H9 (cell line): ENCODE measurements at regions not wholly inside any gene's neighbourhood (a gene's known extent, or its start where the extent isn't known, plus 50 kb on each side); places are given as distances from the start of the nearest gene placed in this dataset.

Experiments used
- DNase-seq: peaks from one replicate; pipeline ENCODE4 v3.0.0-alpha.2; 2017
- H2AFZ ChIP-seq: one replicate; pipeline ENCODE4 v1.6.1; 2013; ENCODE audit warnings: mild to moderate bottlenecking, low read length, control low read depth, moderate library complexity
- H2AK5ac ChIP-seq: 2 replicates; pipeline ENCODE4 v1.6.1; 2013; ENCODE audit warnings: low read length, control low read depth, mixed read lengths; ENCODE audit not compliant: insufficient read length
- H2BK120ac ChIP-seq: one replicate; pipeline ENCODE4 v1.6.1; 2013; ENCODE audit warnings: low read depth, mild to moderate bottlenecking, low read length, control low read depth, inconsistent platforms; ENCODE audit not compliant: poor library complexity, severe bottlenecking
- H2BK12ac ChIP-seq: 2 replicates; pipeline ENCODE4 v1.6.1; 2013; ENCODE audit warnings: low read length, control low read depth, mixed read lengths, low read depth; ENCODE audit not compliant: insufficient read length
- H2BK15ac ChIP-seq: 2 replicates; pipeline ENCODE4 v1.6.1; 2013; ENCODE audit warnings: low read depth, low read length, control low read depth
- H2BK20ac ChIP-seq: one replicate; pipeline ENCODE4 v1.6.1; 2013; ENCODE audit warnings: low read depth, mild to moderate bottlenecking, low read length, control low read depth, inconsistent platforms; ENCODE audit not compliant: poor library complexity, severe bottlenecking
- H2BK5ac ChIP-seq: 2 replicates; pipeline ENCODE4 v1.6.1; 2013; ENCODE audit warnings: low read length, control low read depth, mixed read lengths; ENCODE audit not compliant: insufficient read length
- H3K14ac ChIP-seq: 2 replicates; pipeline ENCODE4 v1.6.1; 2013; ENCODE audit warnings: low read length, control low read depth; ENCODE audit not compliant: insufficient read depth
- H3K18ac ChIP-seq: 2 replicates; pipeline ENCODE4 v1.6.1; 2013; ENCODE audit warnings: low read depth, mild to moderate bottlenecking, mixed read lengths, low read length, control low read depth; ENCODE audit not compliant: insufficient read length
- H3K23ac ChIP-seq: 2 replicates; pipeline ENCODE4 v1.6.1; 2013; ENCODE audit warnings: low read length, control low read depth, mixed read lengths, low read depth; ENCODE audit not compliant: insufficient read length
- H3K23me2 ChIP-seq: 2 replicates; pipeline ENCODE4 v1.6.1; 2013; ENCODE audit warnings: low read depth, mild to moderate bottlenecking, mixed read lengths, low read length, control low read depth; ENCODE audit not compliant: insufficient read length, poor library complexity, severe bottlenecking
- H3K27ac ChIP-seq: 2 replicates; pipeline ENCODE4 v1.5.1; 2013; ENCODE audit warnings: low read length, control low read depth, mixed read lengths, low read depth; ENCODE audit not compliant: insufficient read length
- H3K27me3 ChIP-seq: 2 replicates; pipeline ENCODE4 v1.6.1; 2013; ENCODE audit warnings: low read length, control low read depth, inconsistent platforms; ENCODE audit not compliant: insufficient read depth
- H3K4ac ChIP-seq: 2 replicates; pipeline ENCODE4 v1.6.1; 2013; ENCODE audit warnings: low read depth, mild to moderate bottlenecking, control low read depth, inconsistent platforms, low read length, moderate library complexity
- H3K4me1 ChIP-seq: 2 replicates; pipeline ENCODE4 v1.6.1; 2013; ENCODE audit warnings: low read length, control low read depth, inconsistent platforms; ENCODE audit not compliant: insufficient read depth
- H3K4me2 ChIP-seq: 2 replicates; pipeline ENCODE4 v1.6.1; 2013; ENCODE audit warnings: low read length, control low read depth, mixed read lengths; ENCODE audit not compliant: insufficient read length, insufficient read depth
- H3K56ac ChIP-seq: 2 replicates; pipeline ENCODE4 v1.6.1; 2013; ENCODE audit warnings: low read depth, mild to moderate bottlenecking, mixed read lengths, low read length, control low read depth; ENCODE audit not compliant: insufficient read length
- H3K79me1 ChIP-seq: 2 replicates; pipeline ENCODE4 v1.6.1; 2013; ENCODE audit warnings: low read depth, mild to moderate bottlenecking, moderate library complexity, low read length, control low read depth, inconsistent platforms; ENCODE audit not compliant: insufficient read depth, poor library complexity, severe bottlenecking
- H3K79me2 ChIP-seq: 2 replicates; pipeline ENCODE4 v1.6.1; 2013; ENCODE audit warnings: low read length, control low read depth, inconsistent platforms; ENCODE audit not compliant: insufficient read depth
- H3K9ac ChIP-seq: 2 replicates; pipeline ENCODE4 v1.6.1; 2013; ENCODE audit warnings: low read length, control low read depth, mixed read lengths; ENCODE audit not compliant: insufficient read length; ENCODE audit errors: extremely low read depth
- H3K9me3 ChIP-seq: one replicate; pipeline ENCODE4 v1.6.1; 2013; ENCODE audit warnings: low read depth, low read length, inconsistent platforms; ENCODE audit not compliant: control insufficient read depth
- H3T11ph ChIP-seq: one replicate; pipeline ENCODE4 v1.6.1; 2013; ENCODE audit warnings: mild to moderate bottlenecking, low read length, control low read depth, inconsistent platforms
- H4K20me1 ChIP-seq: one replicate; pipeline ENCODE4 v1.6.1; 2013; ENCODE audit not compliant: control insufficient read depth, insufficient read length, insufficient read depth
- H4K5ac ChIP-seq: 2 replicates; pipeline ENCODE4 v1.6.1; 2013; ENCODE audit warnings: low read depth, mild to moderate bottlenecking, mixed read lengths, low read length, control low read depth; ENCODE audit not compliant: insufficient read length
- H4K8ac ChIP-seq: replicated peaks from 2 replicates; pipeline ENCODE4 v1.6.1; 2013; ENCODE audit warnings: low read length, control low read depth, mixed read lengths, low read depth; ENCODE audit not compliant: insufficient read length
- H4K91ac ChIP-seq: 2 replicates; pipeline ENCODE4 v1.6.1; 2013; ENCODE audit warnings: low read depth, mild to moderate bottlenecking, moderate library complexity, mixed read lengths, low read length, control low read depth; ENCODE audit not compliant: insufficient read length
- H3K27ac Mint-ChIP-seq, 3 experiments: 2 replicates in 2 of 3; 3 replicates in 1 of 3; pipeline ENCODE4 v1.8.0; 2020 to 2021; ENCODE audit warnings: mixed read lengths in 3 of 3, mild to moderate bottlenecking in 1 of 3, moderate library complexity in 1 of 3
- H3K27me3 Mint-ChIP-seq: 2 replicates; pipeline ENCODE4 v1.8.0; 2021; ENCODE audit warnings: low read depth, mild to moderate bottlenecking, moderate library complexity, mixed read lengths
- H3K36me3 Mint-ChIP-seq, 3 experiments: 2 replicates in 2 of 3; 3 replicates in 1 of 3; pipeline ENCODE4 v1.8.0; 2020 to 2021; ENCODE audit warnings: low read depth in 3 of 3, mixed read lengths in 3 of 3; ENCODE audit not compliant: insufficient read depth in 1 of 3
- H3K4me1 Mint-ChIP-seq, 2 experiments: 2 replicates each; pipeline ENCODE4 v1.8.0; 2020; ENCODE audit warnings: mixed read lengths in 2 of 2
- H3K4me3 Mint-ChIP-seq, 2 experiments: 2 replicates in 1 of 2; 3 replicates in 1 of 2; pipeline ENCODE4 v1.8.0; 2020 to 2021; ENCODE audit warnings: mild to moderate bottlenecking in 2 of 2, mixed read lengths in 2 of 2, moderate library complexity in 1 of 2
- H3K9me3 Mint-ChIP-seq, 2 experiments: 2 replicates in 1 of 2; 3 replicates in 1 of 2; pipeline ENCODE4 v1.8.0; 2020; ENCODE audit warnings: mild to moderate bottlenecking in 2 of 2, mixed read lengths in 2 of 2, moderate library complexity in 1 of 2
- WGBS: extraction: QIAGEN DNeasy Blood & Tissue Kit; methylation state at CpG from one replicate; pipeline ENCODE4 v1.1.7; 2013; ENCODE audit warnings: missing lambda C conversion rate, low lambda C conversion rate, mixed read lengths; ENCODE audit not compliant: insufficient read length; ENCODE audit errors: extremely low coverage; 5-methylcytosine and 5-hydroxymethylcytosine counted together
- TF ChIP-seq, protein P1 (sequence below): fragments of 200-600 bp; sonication (generic); conservative IDR thresholded peaks from 3 replicates; pipeline ENCODE4 v1.8.0; 2021; ENCODE audit warnings: antibody characterized with exemption, mild to moderate bottlenecking

DNA sequence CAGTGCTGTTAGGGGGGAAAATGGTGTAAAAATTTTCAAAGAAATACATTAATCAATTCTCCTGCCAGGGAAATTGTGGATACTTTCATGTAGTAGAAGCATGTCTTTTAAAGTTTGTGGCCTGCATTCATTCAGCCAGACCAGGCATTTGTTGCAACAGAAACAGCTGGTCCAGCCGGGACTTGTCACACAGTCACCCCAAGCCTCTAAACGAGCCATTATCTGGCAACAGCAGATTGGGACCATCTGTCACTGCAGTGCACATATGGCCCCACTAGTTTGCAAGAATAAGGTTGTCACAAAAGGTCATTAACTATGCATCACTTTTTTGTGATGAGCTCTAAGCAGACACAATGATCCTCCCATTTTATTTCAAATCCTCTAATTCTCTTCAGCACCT is 193.9 kb downstream of the PHLDA1 start:
- H3K4ac ChIP-seq: no peak overlapping the region
- H3K27me3 ChIP-seq: no peaks in the 10 kb centered on the region
- H2BK12ac ChIP-seq: no peak overlapping the region
- H4K8ac ChIP-seq: no peak overlapping the region
- no peak overlapping the region for H2BK20ac ChIP-seq
- no peak overlapping the region for H3K4me2 ChIP-seq
- H3K9me3 ChIP-seq: no peaks in the 10 kb centered on the region
- H2BK15ac ChIP-seq: no peak overlapping the region
- H2AK5ac ChIP-seq: no peak overlapping the region
- DNase-seq: no peak
- H3K4me1 ChIP-seq: no peaks in the 10 kb centered on the region
- no peak overlapping the region for H3K27ac ChIP-seq
- no peak overlapping the region for H4K5ac ChIP-seq
- no CpG with 5 or more reads among the region's 2 CpGs for WGBS
- H4K91ac ChIP-seq: no peak overlapping the region
- H3K27me3 Mint-ChIP-seq: no peaks in the 10 kb centered on the region
- H3K18ac ChIP-seq: no peak overlapping the region
- H3K14ac ChIP-seq: no peak overlapping the region
- no peak overlapping the region for H3K9ac ChIP-seq
- no peak overlapping the region for H3T11ph ChIP-seq
- H3K23ac ChIP-seq: no peak overlapping the region
- H2AFZ ChIP-seq: no peak overlapping the region
- TF ChIP-seq, protein P1, sequence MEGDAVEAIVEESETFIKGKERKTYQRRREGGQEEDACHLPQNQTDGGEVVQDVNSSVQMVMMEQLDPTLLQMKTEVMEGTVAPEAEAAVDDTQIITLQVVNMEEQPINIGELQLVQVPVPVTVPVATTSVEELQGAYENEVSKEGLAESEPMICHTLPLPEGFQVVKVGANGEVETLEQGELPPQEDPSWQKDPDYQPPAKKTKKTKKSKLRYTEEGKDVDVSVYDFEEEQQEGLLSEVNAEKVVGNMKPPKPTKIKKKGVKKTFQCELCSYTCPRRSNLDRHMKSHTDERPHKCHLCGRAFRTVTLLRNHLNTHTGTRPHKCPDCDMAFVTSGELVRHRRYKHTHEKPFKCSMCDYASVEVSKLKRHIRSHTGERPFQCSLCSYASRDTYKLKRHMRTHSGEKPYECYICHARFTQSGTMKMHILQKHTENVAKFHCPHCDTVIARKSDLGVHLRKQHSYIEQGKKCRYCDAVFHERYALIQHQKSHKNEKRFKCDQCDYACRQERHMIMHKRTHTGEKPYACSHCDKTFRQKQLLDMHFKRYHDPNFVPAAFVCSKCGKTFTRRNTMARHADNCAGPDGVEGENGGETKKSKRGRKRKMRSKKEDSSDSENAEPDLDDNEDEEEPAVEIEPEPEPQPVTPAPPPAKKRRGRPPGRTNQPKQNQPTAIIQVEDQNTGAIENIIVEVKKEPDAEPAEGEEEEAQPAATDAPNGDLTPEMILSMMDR: no peak
- H3K27ac Mint-ChIP-seq: no peak overlapping the region
- H3K23me2 ChIP-seq: no peaks in the 10 kb centered on the region
- no peak overlapping the region for H2BK120ac ChIP-seq
- 0 out of 4 replicates have a peak, but pooled peaks cover 0 to 2% of the 10 kb centered on the region in 2 experiments for H3K4me1 Mint-ChIP-seq
- no peak overlapping the region for H2BK5ac ChIP-seq
- H3K9me3 Mint-ChIP-seq: no peaks in the 10 kb centered on the region; a peak in 1 of 5 replicates
- H3K79me2 ChIP-seq: no peaks in the 10 kb centered on the region
- H3K79me1 ChIP-seq: no peaks in the 10 kb centered on the region
- no peaks in the 10 kb centered on the region for H3K36me3 Mint-ChIP-seq
- no peaks in the 10 kb centered on the region for H4K20me1 ChIP-seq
- no peak overlapping the region for H3K56ac ChIP-seq
- H3K4me3 Mint-ChIP-seq: no peak overlapping the region
